ENCODE measurements at regions not wholly inside any gene's neighbourhood (a gene's known extent, or its start where the extent isn't known, plus 50 kb on each side); places are given as distances from the start of the nearest gene placed in this dataset.

DNA sequence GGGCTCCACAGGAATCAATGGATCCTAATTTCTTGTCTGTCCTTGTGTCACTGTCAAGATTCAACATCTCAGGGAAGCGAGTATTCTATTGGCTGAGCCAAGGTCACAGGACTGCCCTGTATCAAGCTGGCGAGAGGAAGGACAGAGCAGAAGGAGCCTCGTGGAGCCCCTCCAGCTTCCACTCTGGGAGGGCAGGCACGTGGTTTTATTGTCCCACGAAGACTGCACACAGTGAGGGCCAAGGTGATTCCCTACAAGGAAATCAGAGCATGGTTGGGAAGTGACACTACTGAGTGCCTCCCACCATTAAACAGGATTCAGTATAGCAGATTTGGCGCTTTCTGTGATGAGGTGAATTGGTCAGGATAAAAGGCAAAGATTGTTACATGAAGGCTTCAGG is 302.4 kb upstream of the CXCR4 start:
- Histone ChIP-seq H3K4me3 (replicated peaks in 1 of 4; ENCODE audit: control extremely low read depth in 1 of 4, insufficient read depth in 1 of 4, low read depth in 3 of 4, low read length in 4 of 4) (no peak overlapping the region), H3K79me2 (ENCODE audit: control insufficient read depth, insufficient read depth, low read length) (no peaks in the 10 kb centered on the region), H2AFZ (ENCODE audit: low read length) (no peak overlapping the region), H3K4me1 (ENCODE audit: control insufficient read depth, extremely low read depth, insufficient read depth, low read length) (no peaks in the 10 kb centered on the region), H3K9me3 (ENCODE audit: control insufficient read depth, insufficient read depth, low read depth, low read length) (no peaks in the 10 kb centered on the region), H3K36me3 (ENCODE audit: control insufficient read depth, insufficient read depth, low read length) (no peaks in the 10 kb centered on the region), H3K27ac (ENCODE audit: insufficient read depth, low read length) (no peak overlapping the region), H4K20me1 (ENCODE audit: control insufficient read depth, extremely low read depth, insufficient read depth, low read length) (no peaks in the 10 kb centered on the region), H3K4me2 (ENCODE audit: extremely low read depth, insufficient read depth, low read length) (no peak overlapping the region), H3K9ac (ENCODE audit: insufficient read depth, low read length) (no peak overlapping the region), H3K27me3 (ENCODE audit: control insufficient read depth, insufficient read depth, low read length) (no peaks in the 10 kb centered on the region)
- DNase-seq (ENCODE audit: low read depth in 2 of 2) = no peak
- TF ChIP-seq EZH2 (IDR thresholded peaks at IDR 0.05; ENCODE audit: low read length, missing control alignments) (no peak), CTCF (conservative IDR thresholded peaks at IDR 0.05 in 1 of 2, IDR thresholded peaks at IDR 0.05 in 1 of 2; ENCODE audit: low read depth in 1 of 2, low read length in 2 of 2) (no peak)

- Histone ChIP-seq H3K9me3 (ENCODE audit: control insufficient read depth, insufficient read depth, low read depth, low read length) (no peaks in the 10 kb centered on the region), H3K4me1 (ENCODE audit: control insufficient read depth, extremely low read depth, insufficient read depth, low read length) (no peaks in the 10 kb centered on the region), H2AFZ (ENCODE audit: low read length) (no peak overlapping the region), H3K9ac (ENCODE audit: insufficient read depth, low read length) (no peak overlapping the region), H3K27ac (ENCODE audit: insufficient read depth, low read length) (no peak overlapping the region), H3K27me3 (ENCODE audit: control insufficient read depth, insufficient read depth, low read length) (no peaks in the 10 kb centered on the region), H3K4me3 (replicated peaks in 1 of 4; ENCODE audit: control extremely low read depth in 1 of 4, insufficient read depth in 1 of 4, low read depth in 3 of 4, low read length in 4 of 4) (no peak overlapping the region), H3K4me2 (ENCODE audit: extremely low read depth, insufficient read depth, low read length) (no peak overlapping the region), H4K20me1 (ENCODE audit: control insufficient read depth, extremely low read depth, insufficient read depth, low read length) (no peaks in the 10 kb centered on the region), H3K79me2 (ENCODE audit: control insufficient read depth, insufficient read depth, low read length) (no peaks in the 10 kb centered on the region), H3K36me3 (ENCODE audit: control insufficient read depth, insufficient read depth, low read length) (no peaks in the 10 kb centered on the region)
- no peak for DNase-seq (ENCODE audit: low read depth in 2 of 2)
- TF ChIP-seq CTCF (conservative IDR thresholded peaks at IDR 0.05 in 1 of 2, IDR thresholded peaks at IDR 0.05 in 1 of 2; ENCODE audit: low read depth in 1 of 2, low read length in 2 of 2) = no peak
- TF ChIP-seq EZH2 (IDR thresholded peaks at IDR 0.05; ENCODE audit: low read length, missing control alignments) = no peak
Measured at GRCh38 chr2:136411946-136412345, 294.0 kb upstream of the CXCR4 start.

- Histone ChIP-seq H3K9ac (ENCODE audit: insufficient read depth, low read length) (no peak overlapping the region), H3K27ac (ENCODE audit: insufficient read depth, low read length) (no peak overlapping the region), H3K79me2 (ENCODE audit: control insufficient read depth, insufficient read depth, low read length) (no peaks in the 10 kb centered on the region), H3K4me2 (ENCODE audit: extremely low read depth, insufficient read depth, low read length) (no peak overlapping the region), H4K20me1 (ENCODE audit: control insufficient read depth, extremely low read depth, insufficient read depth, low read length) (no peaks in the 10 kb centered on the region), H3K4me1 (ENCODE audit: control insufficient read depth, extremely low read depth, insufficient read depth, low read length) (no peaks in the 10 kb centered on the region), H3K4me3 (replicated peaks in 1 of 4; ENCODE audit: control extremely low read depth in 1 of 4, insufficient read depth in 1 of 4, low read depth in 3 of 4, low read length in 4 of 4) (no peak overlapping the region), H2AFZ (ENCODE audit: low read length) (no peak overlapping the region), H3K27me3 (ENCODE audit: control insufficient read depth, insufficient read depth, low read length) (no peaks in the 10 kb centered on the region), H3K9me3 (ENCODE audit: control insufficient read depth, insufficient read depth, low read depth, low read length) (no peaks in the 10 kb centered on the region), H3K36me3 (ENCODE audit: control insufficient read depth, insufficient read depth, low read length) (no peaks in the 10 kb centered on the region)
- no peak for DNase-seq (ENCODE audit: low read depth in 2 of 2)
- TF ChIP-seq EZH2 (IDR thresholded peaks at IDR 0.05; ENCODE audit: low read length, missing control alignments) (no peak), CTCF (conservative IDR thresholded peaks at IDR 0.05 in 1 of 2, IDR thresholded peaks at IDR 0.05 in 1 of 2; ENCODE audit: low read depth in 1 of 2, low read length in 2 of 2) (no peak)
Measured at GRCh38 chr2:136410673-136411072, 292.7 kb upstream of the CXCR4 start.
